IPS-NIHi11 (cell line): ENCODE measurements at regions not wholly inside any gene's neighbourhood (a gene's known extent, or its start where the extent isn't known, plus 50 kb on each side); places are given as distances from the start of the nearest gene placed in this dataset.
A peak's percentile ranks its signal among the peaks of the same experiment; 100 is the strongest.

Experiments
- DNase-seq: peaks from one replicate; pipeline ENCODE4 v3.0.0; 2012; ENCODE audit warnings: mixed read lengths, low spot score

GRCh38 chr11:22491555-22492225 is 133.9 kb downstream of the FANCF start:
- DNase-seq = peak; percentile 29

GRCh38 chr11:22479971-22480720 is 142.0 kb downstream of the SLC17A6 start:
- DNase-seq = no peak

- no peak for DNase-seq
Measured at GRCh38 chr11:22479208-22479607, 141.0 kb downstream of the SLC17A6 start.

- no peak for DNase-seq
Measured at GRCh38 chr11:22478169-22478568, 140.0 kb downstream of the SLC17A6 start.

- DNase-seq = no peak
Measured at GRCh38 chr11:22477312-22477711, 139.1 kb downstream of the SLC17A6 start.

- DNase-seq = no peak
Measured at GRCh38 chr11:22476589-22476988, 138.4 kb downstream of the SLC17A6 start.

- no peak for DNase-seq
Measured at GRCh38 chr11:22474616-22475015, 136.4 kb downstream of the SLC17A6 start.

GRCh38 chr11:22473586-22473985 is 135.4 kb downstream of the SLC17A6 start:
- DNase-seq = no peak

GRCh38 chr11:22472306-22472705 is 134.1 kb downstream of the SLC17A6 start:
- DNase-seq = peak; percentile 7

GRCh38 chr11:22471385-22471784 is 133.2 kb downstream of the SLC17A6 start:
- no peak for DNase-seq

- DNase-seq = no peak
Measured at GRCh38 chr11:22467741-22468140, 129.6 kb downstream of the SLC17A6 start.

GRCh38 chr11:22467248-22467647 is 129.1 kb downstream of the SLC17A6 start:
- DNase-seq = no peak

GRCh38 chr11:22466809-22467208 is 128.6 kb downstream of the SLC17A6 start:
- DNase-seq = peak; percentile 9

- no peak for DNase-seq
Measured at GRCh38 chr11:22466351-22466750, 128.2 kb downstream of the SLC17A6 start.

- no peak for DNase-seq
Measured at GRCh38 chr11:22465620-22466019, 127.4 kb downstream of the SLC17A6 start.

GRCh38 chr11:22461626-22462025 is 123.4 kb downstream of the SLC17A6 start:
- DNase-seq = no peak

- no peak for DNase-seq
Measured at GRCh38 chr11:22460181-22460580, 122.0 kb downstream of the SLC17A6 start.

GRCh38 chr11:22459048-22459447 is 120.9 kb downstream of the SLC17A6 start:
- no peak for DNase-seq

GRCh38 chr11:22458161-22458560 is 120.0 kb downstream of the SLC17A6 start:
- DNase-seq = no peak

- no peak for DNase-seq
Measured at GRCh38 chr11:22456993-22457762, 119.0 kb downstream of the SLC17A6 start.

- no peak for DNase-seq
Measured at GRCh38 chr11:22454461-22455090, 116.4 kb downstream of the SLC17A6 start.

- no peak for DNase-seq
Measured at GRCh38 chr11:22449441-22449840, 111.3 kb downstream of the SLC17A6 start.
